HG03342 (cell line): ENCODE measurements at regions not wholly inside any gene's neighbourhood (a gene's known extent, or its start where the extent isn't known, plus 50 kb on each side); places are given as distances from the start of the nearest gene placed in this dataset.

Experiments
- ATAC-seq: cut with Tn5 transposase; IDR thresholded peaks from one replicate; pipeline ENCODE4 v1.9.1; 2021; ENCODE audit warnings: mild to moderate bottlenecking, moderate library complexity; ENCODE audit not compliant: unreplicated experiment

DNA sequence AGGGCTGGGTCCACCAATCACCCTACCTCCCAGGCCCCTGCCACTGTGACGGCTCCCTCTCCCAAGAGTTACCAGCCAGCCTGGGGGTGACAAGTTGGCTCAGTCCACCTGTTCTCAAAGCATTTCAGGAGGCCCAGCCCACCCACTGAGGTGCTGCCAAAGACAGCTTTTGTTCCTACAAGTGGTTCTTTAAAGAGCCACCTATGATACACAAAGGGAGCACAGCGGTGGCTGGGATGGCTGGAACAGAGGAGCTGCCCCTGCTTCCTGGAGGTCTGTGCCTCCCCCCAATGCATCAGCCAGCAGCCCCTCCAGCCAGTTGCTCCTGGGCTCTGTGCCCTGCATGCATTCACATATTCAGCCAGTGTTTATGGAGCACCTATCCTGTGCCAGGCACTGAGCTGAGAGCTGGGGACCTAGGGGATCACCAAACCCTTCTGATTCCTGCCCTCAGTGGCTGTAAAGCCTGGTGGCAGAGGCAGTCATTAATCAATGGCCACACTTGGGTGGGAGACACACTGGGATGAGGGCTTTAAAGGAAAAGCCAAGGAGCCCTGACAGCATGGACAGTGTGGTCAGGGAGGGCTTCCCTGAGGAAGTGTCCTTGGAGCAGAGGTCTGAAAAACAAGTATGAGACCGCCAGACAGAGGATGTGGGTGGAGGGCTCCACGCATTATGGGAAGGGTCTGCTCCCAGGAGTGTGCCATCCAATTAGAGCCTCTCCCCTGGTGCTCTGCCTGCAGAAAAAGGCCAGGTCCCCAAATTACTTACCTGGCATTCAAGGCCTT, 107.1 kb upstream of the LINGO1 start:
- ATAC-seq, result no peak

DNA sequence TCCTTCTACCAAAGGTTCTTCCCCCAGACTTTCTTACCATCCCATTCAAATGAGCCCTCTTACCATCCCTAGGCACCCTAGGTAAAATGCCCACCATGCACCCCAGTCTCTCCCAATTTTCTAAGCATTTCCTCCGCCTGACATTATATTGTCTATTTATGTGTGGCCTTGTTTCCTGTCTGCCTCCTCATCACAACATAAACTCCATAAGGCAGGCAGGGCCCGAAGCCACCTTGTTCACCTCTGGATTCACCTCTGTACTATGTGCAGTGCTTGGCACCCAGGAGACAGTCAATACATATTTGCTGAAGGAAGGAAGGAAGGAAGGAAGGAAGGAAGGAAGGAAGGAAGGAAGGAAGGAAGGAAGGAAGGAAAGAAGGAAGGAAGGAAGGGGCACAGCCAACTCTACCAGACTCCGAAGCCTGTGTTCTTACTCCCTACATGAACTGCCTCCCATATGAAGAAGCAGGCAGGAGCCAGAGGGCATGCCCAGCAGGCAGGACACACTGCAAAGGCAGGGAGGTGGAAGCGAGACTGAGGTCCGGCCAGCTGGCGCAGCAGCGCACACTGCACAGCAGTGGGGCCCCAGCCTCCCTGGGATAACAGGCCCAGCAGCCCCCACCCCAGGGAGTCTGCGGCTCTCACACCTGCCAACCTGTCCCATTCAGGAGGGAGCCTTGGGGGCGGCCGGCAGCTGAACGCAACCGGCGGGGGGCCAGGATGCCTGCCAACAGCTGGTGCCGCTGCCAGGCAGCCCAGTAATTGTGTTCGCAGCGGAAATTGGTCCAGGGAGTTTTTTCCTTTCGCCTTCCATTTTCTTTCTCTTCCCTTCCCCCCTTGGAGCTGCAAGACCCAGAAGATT, 106.0 kb upstream of the LINGO1 start:
- no peak for ATAC-seq

DNA sequence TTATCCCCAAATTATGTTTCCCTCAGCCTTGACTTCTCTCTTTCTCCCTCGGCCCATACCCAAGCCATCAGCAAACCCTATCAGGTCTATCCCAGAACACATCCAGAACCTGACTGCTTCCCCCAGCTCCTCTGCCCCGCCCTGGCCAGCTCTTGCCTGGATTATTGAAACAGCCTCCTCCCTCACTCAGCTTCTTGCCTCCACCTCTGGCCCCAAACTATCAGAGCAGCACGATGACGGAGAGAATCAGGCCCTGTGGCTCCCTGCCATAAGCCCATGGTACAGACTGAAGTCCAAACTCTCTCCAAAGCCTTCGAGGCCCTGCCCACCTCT, 105.3 kb upstream of the LINGO1 start:
- ATAC-seq, result no peak

DNA sequence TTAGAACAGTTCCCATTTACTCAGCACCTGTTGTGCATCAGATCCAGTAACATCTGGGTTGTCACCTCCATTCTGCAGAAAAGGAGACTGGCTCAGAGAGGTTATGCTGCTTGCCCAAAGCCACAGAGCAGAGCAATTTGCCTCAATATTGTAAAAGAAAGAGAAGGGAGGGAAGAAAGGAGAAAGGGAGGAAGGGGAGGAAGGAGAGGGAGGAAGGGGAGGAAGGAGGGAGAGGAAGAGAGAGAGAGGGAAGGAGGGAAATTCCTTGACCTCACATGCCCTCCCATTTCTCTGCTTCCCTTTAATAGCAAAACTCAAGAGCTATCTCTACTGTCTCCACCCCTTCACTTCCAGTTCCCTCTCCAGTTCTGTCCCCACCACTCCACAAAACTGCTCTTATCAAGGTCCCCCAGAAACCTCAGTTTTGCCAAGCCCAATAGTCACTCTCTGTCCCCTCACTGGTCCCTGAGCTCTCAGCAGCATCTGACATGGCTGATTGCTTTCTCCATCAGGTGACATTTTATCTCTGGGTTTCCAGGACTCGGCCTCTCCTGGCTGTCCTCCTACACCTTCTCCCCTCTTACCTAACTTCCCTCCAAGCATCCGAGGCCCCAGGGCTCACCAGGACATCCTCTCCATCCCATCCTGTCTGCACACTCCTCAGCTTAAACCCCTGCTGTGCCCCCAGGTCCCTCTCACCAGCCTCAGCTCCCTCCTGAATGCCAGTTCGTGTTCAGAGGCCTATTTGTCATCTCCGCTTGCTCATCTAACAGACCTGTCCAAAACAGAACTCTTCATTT, 104.7 kb upstream of the LINGO1 start:
- ATAC-seq, result no peak

DNA sequence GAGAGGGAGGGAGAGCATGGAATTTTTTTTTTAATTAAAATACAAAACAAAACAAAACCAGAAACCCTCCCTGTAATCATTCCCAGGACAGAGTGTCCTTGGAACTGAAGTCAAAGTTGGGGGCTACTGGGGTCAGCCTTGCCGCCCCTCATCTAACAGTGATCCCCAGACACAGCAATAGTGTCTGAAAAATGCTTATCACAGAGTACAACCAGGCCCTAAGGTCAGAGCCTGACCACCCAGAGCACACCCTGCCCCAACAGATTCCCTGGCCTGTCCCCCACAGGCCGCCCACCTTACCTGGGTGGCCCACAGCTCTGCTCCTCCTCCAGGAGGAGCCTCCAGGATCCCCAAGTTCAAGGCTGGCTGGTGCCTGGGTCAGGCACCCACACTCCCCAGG, 101.6 kb upstream of the LINGO1 start:
- no peak for ATAC-seq

DNA sequence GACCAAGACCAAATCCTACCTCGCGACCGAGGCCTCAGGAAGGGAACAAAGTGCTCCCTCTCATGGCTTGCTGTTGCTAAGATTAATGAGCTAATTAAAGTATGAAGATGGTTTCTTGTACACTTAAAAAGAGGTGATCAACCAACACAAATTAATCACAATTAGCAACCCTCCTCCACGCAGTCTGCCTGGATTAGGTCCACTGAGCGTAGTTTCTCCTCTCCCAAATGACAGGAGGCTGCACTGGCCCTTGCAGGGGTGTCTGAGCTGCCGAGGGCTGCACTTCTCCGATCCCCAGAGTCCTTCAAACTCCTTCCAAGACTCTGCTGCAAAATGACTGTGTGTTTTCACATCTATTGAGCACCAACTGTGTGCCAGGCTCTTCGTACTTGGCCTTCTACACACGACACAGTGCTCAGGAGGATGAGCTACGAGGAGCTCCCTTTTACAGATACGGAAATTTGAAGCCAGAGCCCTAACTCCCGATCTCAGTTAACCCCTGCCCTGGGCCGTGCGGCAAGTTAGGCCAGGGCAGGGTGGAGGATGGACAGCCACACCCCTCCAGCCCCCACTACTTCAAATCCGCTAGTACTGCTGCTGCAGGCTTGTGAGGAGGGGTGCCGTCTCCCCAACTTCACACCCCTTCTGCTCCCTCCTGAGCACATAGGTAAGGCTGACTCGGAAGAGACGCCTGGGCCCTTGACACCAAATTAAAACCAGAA, 101.0 kb upstream of the LINGO1 start:
- ATAC-seq, result no peak

DNA sequence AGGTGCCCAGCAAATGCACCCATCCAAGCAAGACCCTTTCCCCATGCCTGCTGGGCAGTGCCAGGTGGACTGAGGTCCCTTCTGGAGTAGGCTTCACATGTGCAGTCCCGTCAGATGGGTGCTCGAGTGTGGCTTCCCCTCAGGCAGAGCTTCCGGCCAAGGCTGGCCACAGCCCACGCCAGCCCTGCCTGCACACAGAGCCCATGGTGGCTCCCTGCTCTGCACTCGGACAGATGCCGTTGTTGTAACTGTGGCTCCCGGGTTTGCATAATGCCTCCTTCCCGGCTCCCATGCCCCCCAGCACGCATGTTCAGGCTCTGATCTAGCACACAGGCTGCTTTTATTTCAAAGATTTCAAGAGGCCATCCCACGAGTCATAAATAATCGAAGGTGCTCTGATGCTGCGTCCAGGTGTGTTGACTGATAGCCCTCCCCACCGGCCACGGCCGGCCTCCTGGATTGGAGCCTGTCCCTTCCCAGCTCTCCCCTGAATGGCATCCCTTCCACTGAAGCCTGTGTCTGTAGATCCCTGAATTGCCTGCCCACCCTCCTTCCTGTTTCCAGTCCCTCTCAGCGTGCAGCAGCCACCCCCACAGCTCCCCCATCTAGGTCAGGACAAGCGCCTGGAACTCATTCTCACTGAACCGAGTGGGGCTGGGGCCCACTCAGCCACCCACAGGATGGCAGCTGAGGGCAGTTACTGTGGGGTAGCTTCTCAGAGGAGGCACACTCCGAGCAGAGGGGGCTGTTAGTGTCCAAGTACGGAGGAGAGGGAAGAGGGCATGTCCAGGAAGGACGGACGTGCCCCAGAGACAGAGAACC, 100.0 kb upstream of the LINGO1 start:
- no peak for ATAC-seq

DNA sequence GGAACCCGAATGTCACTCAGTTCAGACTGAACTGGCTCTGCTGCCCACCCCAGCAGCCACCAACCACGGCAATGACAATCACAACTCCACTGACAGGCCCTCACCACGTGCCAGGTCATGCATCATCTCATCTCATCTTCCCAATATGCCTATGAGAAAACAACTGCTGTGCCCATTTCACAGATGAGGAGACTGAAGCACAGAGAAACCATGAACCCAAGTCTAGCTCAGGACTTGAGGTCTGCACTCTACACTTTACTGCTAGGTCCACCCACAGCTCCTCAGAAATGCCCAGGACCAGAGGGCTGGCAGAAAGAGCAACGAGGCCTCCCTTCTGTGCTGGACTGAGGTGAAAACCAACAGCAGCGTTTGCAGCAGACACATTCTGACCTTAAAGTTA, 99.2 kb upstream of the LINGO1 start:
- ATAC-seq, result no peak

DNA sequence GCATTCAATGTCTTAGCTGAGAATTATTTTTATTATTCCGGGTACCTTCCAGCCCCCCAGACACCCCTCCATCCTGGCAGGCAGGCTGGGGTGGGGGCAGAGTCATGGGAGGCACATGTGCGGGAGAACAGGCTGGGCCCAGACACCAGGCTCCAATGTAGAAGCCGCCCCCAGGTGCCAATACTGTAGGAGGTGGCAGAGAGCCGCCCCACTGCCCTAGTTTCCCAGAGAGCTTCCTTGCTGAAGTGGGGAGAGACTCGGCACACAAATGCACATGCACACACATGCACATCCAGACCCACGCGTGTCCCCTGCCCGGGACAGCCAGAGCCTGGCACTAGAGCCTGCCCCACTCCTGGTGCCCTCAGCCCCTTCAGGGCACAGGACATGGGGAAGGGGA, 98.4 kb upstream of the LINGO1 start:
- no peak for ATAC-seq

DNA sequence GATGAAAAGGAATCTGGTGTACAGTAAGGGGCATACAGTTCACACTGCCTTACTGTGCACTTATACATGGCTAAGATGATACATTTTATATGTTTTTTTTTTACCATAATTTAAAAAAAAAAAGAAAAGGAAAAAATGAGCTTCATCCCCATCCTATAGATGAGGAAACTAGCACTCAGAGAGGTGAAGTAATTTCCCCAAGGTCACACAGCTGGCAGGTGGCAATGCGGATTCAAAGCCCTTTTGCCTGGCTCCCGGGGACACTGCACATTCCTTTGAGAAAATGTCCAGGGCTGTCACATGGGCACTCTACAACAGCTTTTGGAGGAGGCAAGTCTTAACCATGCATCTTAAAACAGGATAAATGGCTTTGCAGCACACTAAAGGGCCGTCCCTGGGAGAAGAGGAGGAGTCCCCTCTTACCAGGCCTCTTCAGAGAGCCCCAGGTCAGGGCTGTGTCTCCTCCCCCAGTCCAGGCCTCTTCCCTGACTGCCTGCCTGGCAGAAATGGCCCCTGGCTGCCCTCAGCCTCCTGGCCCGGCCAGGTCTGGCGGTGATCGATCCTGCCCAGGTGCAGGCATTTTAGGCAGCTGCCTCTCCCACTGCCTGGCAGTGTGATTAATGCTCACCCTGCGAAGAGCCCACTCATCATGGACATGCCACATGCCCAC, 95.1 kb upstream of the LINGO1 start:
- no peak for ATAC-seq

DNA sequence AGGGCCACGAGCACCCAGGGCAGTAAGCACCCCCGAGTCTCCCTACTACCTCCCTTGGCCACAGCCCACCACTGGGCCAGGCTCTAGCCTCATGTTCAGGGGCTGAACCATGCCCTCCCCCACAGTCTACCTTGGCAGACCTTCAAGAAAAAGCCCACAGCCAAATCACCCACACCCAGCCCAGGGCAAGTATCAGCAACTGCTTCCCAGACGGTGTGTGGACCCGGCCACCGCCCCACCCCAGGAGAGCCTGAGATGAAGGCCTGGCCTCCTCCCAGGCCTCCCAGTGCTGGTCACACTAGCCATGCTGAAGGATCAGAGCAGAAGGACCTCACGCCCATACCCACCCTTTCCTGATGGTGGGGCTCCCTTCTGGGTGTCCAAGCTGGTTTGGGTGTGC, 92.0 kb upstream of the LINGO1 start:
- ATAC-seq, result no peak

DNA sequence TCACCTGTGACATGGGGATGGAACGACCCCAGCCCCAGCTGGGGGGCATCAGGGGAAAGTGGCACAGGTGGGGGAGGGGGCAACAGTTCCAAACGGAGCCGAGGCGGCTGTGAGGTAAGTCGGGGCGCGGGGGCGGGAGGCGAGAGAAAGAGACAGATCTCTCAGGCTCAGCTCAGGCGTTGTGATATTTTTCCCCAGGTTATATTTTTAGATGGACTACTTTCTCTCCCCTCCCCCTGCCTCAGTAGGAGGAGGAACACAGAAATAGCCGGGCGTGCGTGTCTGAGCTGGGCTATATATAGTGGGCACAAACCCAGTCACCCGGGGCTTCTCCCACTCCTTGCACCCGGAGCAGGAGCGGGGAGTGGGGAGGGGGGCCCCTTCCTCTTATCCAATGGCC, 91.0 kb upstream of the LINGO1 start:
- no peak for ATAC-seq

DNA sequence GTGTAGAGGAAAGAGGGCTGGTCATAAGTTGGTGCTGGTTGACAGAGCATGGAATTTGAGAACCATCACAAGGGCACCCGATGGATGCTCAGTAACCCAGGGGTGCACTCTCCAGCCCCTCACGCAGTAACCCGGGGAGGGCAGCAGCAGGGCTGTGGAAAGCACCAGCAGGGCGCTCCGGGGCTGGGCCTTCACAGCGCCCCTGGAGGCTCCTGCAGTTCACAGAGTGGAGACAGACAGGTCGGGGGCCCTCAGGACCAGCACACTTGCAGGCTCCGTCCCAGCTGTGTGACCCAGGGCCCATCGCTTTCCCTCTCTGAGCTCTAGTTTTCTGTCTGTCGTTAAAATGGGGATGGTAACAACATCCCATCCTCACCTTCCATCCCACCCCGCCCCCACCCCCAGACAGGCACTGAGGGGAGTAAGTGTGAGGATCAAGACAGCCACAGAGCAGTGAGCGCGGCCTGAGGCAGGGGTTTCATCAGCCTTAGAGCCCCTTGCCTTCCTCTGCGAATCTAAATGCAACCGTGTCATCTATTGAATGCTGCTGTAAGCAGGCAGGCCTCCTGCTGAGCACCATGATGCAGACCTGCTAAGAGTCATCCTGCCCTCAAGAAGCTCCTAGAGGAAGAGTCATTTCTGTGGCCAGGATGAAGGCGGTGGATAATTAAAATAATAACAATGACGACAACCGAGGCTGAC, 90.2 kb upstream of the LINGO1 start:
- ATAC-seq, result no peak

DNA sequence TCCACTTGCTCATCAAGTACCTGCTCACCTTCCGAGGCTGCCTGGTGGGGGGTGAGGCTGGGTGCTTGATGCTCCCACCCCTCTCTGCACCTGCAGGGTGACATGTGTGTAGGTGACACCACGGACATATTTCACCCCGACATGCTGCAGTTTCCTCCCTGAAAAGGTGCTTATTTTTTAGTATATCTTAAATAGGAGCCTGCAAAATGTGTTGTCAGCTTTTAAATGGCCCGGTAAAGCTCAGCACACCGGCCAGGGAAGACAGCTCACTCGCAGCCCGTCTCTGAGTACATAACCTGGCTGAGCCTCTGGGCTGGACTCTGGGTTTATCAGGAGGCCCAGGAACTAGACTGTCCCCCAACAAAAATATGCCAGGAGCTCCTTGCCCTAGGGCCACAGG, 89.3 kb upstream of the LINGO1 start:
- no peak for ATAC-seq

DNA sequence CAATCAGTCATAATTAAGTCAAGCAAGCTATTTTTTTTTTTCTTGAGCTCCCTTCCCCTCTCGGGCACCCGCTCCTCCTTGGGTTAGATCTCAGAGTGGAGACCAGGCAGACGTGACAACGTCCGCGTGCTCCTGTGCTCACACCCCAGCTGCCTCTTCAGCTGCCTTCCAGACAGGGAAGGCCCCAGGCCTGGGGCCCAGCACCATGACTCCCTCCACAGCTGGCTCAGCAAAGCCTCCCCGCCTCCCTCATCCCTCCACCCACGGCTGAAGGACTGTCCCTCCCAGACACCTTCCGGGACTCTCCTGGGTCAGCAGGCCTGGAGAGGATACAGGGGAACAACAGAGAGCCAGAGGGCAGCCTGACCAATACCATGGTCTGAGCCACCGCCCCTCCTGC, 87.9 kb upstream of the LINGO1 start:
- no peak for ATAC-seq

DNA sequence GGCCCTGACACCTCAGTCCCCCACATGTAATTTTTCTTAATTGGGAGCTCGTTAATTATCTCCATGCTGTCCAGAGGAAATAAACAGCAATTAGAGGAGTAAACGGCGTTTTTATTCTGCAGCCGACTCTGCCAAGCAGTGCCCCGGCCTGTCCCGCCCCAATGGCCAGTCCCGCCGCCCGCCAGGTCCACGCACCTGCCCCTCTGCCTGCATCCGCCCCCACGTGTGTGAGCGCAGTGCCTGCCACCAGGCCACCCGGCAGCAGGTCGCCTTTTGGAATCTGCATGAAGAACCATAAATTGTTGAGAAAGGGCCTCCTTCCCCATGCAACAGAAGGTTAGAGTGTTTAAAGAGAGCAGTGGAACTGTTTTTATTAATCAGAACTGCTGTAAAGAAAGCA, 87.5 kb upstream of the LINGO1 start:
- ATAC-seq, result no peak

DNA sequence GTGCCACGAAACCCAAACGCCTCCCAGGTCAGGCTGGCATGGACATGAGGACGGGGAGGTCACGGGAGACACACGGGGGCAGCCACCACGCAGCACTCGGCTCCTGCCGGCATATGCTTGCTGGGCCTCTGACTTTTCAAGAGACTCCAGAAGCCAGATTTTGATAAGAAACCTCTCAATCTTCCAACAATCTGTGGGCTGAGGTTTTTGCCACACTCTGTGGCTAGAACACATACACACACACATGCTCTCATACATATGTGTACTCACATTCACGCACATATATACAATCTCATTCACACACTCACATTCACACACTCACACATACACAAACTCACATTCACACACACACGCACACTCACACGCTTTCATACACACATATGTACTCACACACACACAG, 86.7 kb upstream of the LINGO1 start:
- no peak for ATAC-seq

DNA sequence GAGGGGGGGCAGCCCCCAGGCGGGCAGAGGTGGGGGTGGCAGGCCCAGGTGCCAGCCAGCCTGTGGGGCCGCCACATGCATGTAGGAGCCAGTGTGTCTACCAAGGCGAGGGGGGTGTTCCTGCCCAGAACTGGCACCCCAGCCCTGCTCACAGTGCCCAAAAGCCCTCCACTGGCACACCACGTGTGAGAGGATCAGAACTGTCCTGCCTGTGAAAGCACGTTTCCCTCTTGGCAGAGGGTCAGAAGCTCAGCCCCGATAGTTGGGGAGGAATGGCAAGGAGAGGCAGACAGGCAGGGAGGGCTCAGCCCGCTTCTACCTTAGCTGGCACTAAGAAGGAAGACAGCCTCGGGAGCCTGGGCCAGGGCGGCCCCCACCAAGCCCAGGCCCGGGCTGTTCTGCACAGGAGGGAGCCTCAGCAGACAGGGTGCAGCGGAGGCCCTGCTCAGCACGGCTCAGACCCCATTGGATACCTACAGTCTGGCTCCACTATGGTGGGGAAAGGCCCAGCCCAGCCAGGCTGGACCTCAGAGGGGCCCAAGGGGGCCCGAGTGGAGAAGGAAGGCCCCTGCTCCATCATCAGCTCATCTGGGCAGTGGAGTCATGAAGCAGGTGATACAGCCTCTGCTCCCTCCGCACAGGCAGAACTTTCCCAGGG, 84.8 kb upstream of the LINGO1 start:
- no peak for ATAC-seq
